ENCODE measurements at regions not wholly inside any gene's neighbourhood (a gene's known extent, or its start where the extent isn't known, plus 50 kb on each side); places are given as distances from the start of the nearest gene placed in this dataset.

GRCh38 chr7:17622451-17622850, 317.8 kb downstream of the SNX13 start:
- no peak overlapping the region for H3K27ac ChIP-seq (ENCODE audit: low read length)
- no peaks in the 10 kb centered on the region for H3K9me3 ChIP-seq (ENCODE audit: control insufficient read depth in 2 of 2, low read length in 2 of 2)
- H3K36me3 ChIP-seq (ENCODE audit: control insufficient read depth in 2 of 2, insufficient read depth in 2 of 2, low read length in 2 of 2): no peaks in the 10 kb centered on the region
- H3K27me3 ChIP-seq (ENCODE audit: control insufficient read depth in 1 of 2, insufficient read depth in 2 of 2, low read length in 2 of 2): no peaks in the 10 kb centered on the region
- no peaks in the 10 kb centered on the region for H3K4me1 ChIP-seq (ENCODE audit: control insufficient read depth, insufficient read depth, low read length)
- no peak overlapping the region for H3K4me3 ChIP-seq (ENCODE audit: low read length in 2 of 2)
- H3K9ac ChIP-seq (ENCODE audit: low read length in 2 of 2): no peak overlapping the region

- Histone ChIP-seq H3K9me3 (ENCODE audit: control insufficient read depth in 2 of 2, low read length in 2 of 2) (no peaks in the 10 kb centered on the region), H3K36me3 (ENCODE audit: control insufficient read depth in 2 of 2, insufficient read depth in 2 of 2, low read length in 2 of 2) (no peaks in the 10 kb centered on the region), H3K4me1 (ENCODE audit: control insufficient read depth, insufficient read depth, low read length) (no peaks in the 10 kb centered on the region), H3K27me3 (ENCODE audit: control insufficient read depth in 1 of 2, insufficient read depth in 2 of 2, low read length in 2 of 2) (no peaks in the 10 kb centered on the region), H3K9ac (ENCODE audit: low read length in 2 of 2) (no peak overlapping the region), H3K4me3 (ENCODE audit: low read length in 2 of 2) (no peak overlapping the region), H3K27ac (ENCODE audit: low read length) (no peak overlapping the region)
These were observed 316.6 kb downstream of the SNX13 start for GRCh38 chr7:17623546-17624185.

- H3K4me1 ChIP-seq (ENCODE audit: control insufficient read depth, insufficient read depth, low read length): no peaks in the 10 kb centered on the region
These were observed 315.9 kb downstream of the SNX13 start for GRCh38 chr7:17624379-17624778.

GRCh38 chr7:17625043-17625442, 315.3 kb downstream of the SNX13 start:
- H3K27me3 ChIP-seq (ENCODE audit: control insufficient read depth in 1 of 2, insufficient read depth in 2 of 2, low read length in 2 of 2): no peaks in the 10 kb centered on the region
- no peaks in the 10 kb centered on the region for H3K36me3 ChIP-seq (ENCODE audit: control insufficient read depth in 2 of 2, insufficient read depth in 2 of 2, low read length in 2 of 2)
- H3K4me1 ChIP-seq (ENCODE audit: control insufficient read depth, insufficient read depth, low read length): no peaks in the 10 kb centered on the region

More at GRCh38 chr7:17624379-17624778, 315.9 kb downstream of the SNX13 start:
- H3K27me3 ChIP-seq (ENCODE audit: control insufficient read depth in 1 of 2, insufficient read depth in 2 of 2, low read length in 2 of 2): no peaks in the 10 kb centered on the region
- no peaks in the 10 kb centered on the region for H3K9me3 ChIP-seq (ENCODE audit: control insufficient read depth in 2 of 2, low read length in 2 of 2)
- H3K9ac ChIP-seq (ENCODE audit: low read length in 2 of 2): no peak overlapping the region
- H3K4me3 ChIP-seq (ENCODE audit: low read length in 2 of 2): no peak overlapping the region
- H3K27ac ChIP-seq (ENCODE audit: low read length): no peak overlapping the region
- H3K36me3 ChIP-seq (ENCODE audit: control insufficient read depth in 2 of 2, insufficient read depth in 2 of 2, low read length in 2 of 2): no peaks in the 10 kb centered on the region

GRCh38 chr7:17626235-17626634, 314.1 kb downstream of the SNX13 start:
- H3K27ac ChIP-seq (ENCODE audit: low read length): no peak overlapping the region
- H3K36me3 ChIP-seq (ENCODE audit: control insufficient read depth in 2 of 2, insufficient read depth in 2 of 2, low read length in 2 of 2): no peaks in the 10 kb centered on the region
- no peaks in the 10 kb centered on the region for H3K9me3 ChIP-seq (ENCODE audit: control insufficient read depth in 2 of 2, low read length in 2 of 2)
- no peak overlapping the region for H3K4me3 ChIP-seq (ENCODE audit: low read length in 2 of 2)
- no peaks in the 10 kb centered on the region for H3K4me1 ChIP-seq (ENCODE audit: control insufficient read depth, insufficient read depth, low read length)
- no peaks in the 10 kb centered on the region for H3K27me3 ChIP-seq (ENCODE audit: control insufficient read depth in 1 of 2, insufficient read depth in 2 of 2, low read length in 2 of 2)
- no peak overlapping the region for H3K9ac ChIP-seq (ENCODE audit: low read length in 2 of 2)

More at GRCh38 chr7:17625043-17625442, 315.3 kb downstream of the SNX13 start:
- H3K9me3 ChIP-seq (ENCODE audit: control insufficient read depth in 2 of 2, low read length in 2 of 2): no peaks in the 10 kb centered on the region
- H3K4me3 ChIP-seq (ENCODE audit: low read length in 2 of 2): no peak overlapping the region
- no peak overlapping the region for H3K9ac ChIP-seq (ENCODE audit: low read length in 2 of 2)
- H3K27ac ChIP-seq (ENCODE audit: low read length): no peak overlapping the region

GRCh38 chr7:17631061-17631460, 309.2 kb downstream of the SNX13 start:
- Histone ChIP-seq H3K9ac (ENCODE audit: low read length in 2 of 2) (no peak overlapping the region), H3K36me3 (ENCODE audit: control insufficient read depth in 2 of 2, insufficient read depth in 2 of 2, low read length in 2 of 2) (no peaks in the 10 kb centered on the region), H3K27me3 (ENCODE audit: control insufficient read depth in 1 of 2, insufficient read depth in 2 of 2, low read length in 2 of 2) (no peaks in the 10 kb centered on the region), H3K4me3 (ENCODE audit: low read length in 2 of 2) (no peak overlapping the region), H3K4me1 (ENCODE audit: control insufficient read depth, insufficient read depth, low read length) (no peaks in the 10 kb centered on the region), H3K27ac (ENCODE audit: low read length) (no peak overlapping the region), H3K9me3 (ENCODE audit: control insufficient read depth in 2 of 2, low read length in 2 of 2) (no peaks in the 10 kb centered on the region)

- no peaks in the 10 kb centered on the region for H3K36me3 ChIP-seq (ENCODE audit: control insufficient read depth in 2 of 2, insufficient read depth in 2 of 2, low read length in 2 of 2)
- no peak overlapping the region for H3K27ac ChIP-seq (ENCODE audit: low read length)
- H3K4me3 ChIP-seq (ENCODE audit: low read length in 2 of 2): no peak overlapping the region
- H3K9me3 ChIP-seq (ENCODE audit: control insufficient read depth in 2 of 2, low read length in 2 of 2): no peaks in the 10 kb centered on the region
- no peaks in the 10 kb centered on the region for H3K4me1 ChIP-seq (ENCODE audit: control insufficient read depth, insufficient read depth, low read length)
- no peak overlapping the region for H3K9ac ChIP-seq (ENCODE audit: low read length in 2 of 2)
- no peaks in the 10 kb centered on the region for H3K27me3 ChIP-seq (ENCODE audit: control insufficient read depth in 1 of 2, insufficient read depth in 2 of 2, low read length in 2 of 2)
These were observed 307.9 kb downstream of the SNX13 start for GRCh38 chr7:17632384-17632783.

GRCh38 chr7:17633067-17633466, 307.2 kb downstream of the SNX13 start:
- no peaks in the 10 kb centered on the region for H3K36me3 ChIP-seq (ENCODE audit: control insufficient read depth in 2 of 2, insufficient read depth in 2 of 2, low read length in 2 of 2)
- no peak overlapping the region for H3K27ac ChIP-seq (ENCODE audit: low read length)
- no peaks in the 10 kb centered on the region for H3K4me1 ChIP-seq (ENCODE audit: control insufficient read depth, insufficient read depth, low read length)
- no peaks in the 10 kb centered on the region for H3K9me3 ChIP-seq (ENCODE audit: control insufficient read depth in 2 of 2, low read length in 2 of 2)
- no peak overlapping the region for H3K9ac ChIP-seq (ENCODE audit: low read length in 2 of 2)
- H3K4me3 ChIP-seq (ENCODE audit: low read length in 2 of 2): no peak overlapping the region
- no peaks in the 10 kb centered on the region for H3K27me3 ChIP-seq (ENCODE audit: control insufficient read depth in 1 of 2, insufficient read depth in 2 of 2, low read length in 2 of 2)

- Histone ChIP-seq H3K9ac (ENCODE audit: low read length in 2 of 2) (no peak overlapping the region), H3K27me3 (ENCODE audit: control insufficient read depth in 1 of 2, insufficient read depth in 2 of 2, low read length in 2 of 2) (no peaks in the 10 kb centered on the region), H3K36me3 (ENCODE audit: control insufficient read depth in 2 of 2, insufficient read depth in 2 of 2, low read length in 2 of 2) (no peaks in the 10 kb centered on the region), H3K27ac (ENCODE audit: low read length) (no peak overlapping the region), H3K9me3 (ENCODE audit: control insufficient read depth in 2 of 2, low read length in 2 of 2) (no peaks in the 10 kb centered on the region), H3K4me1 (ENCODE audit: control insufficient read depth, insufficient read depth, low read length) (no peaks in the 10 kb centered on the region), H3K4me3 (ENCODE audit: low read length in 2 of 2) (no peak overlapping the region)
These were observed 301.6 kb downstream of the SNX13 start for GRCh38 chr7:17638727-17639126.

GRCh38 chr7:17640730-17641377, 299.4 kb downstream of the SNX13 start:
- H3K9me3 ChIP-seq (ENCODE audit: control insufficient read depth in 2 of 2, low read length in 2 of 2): no peaks in the 10 kb centered on the region
- H3K36me3 ChIP-seq (ENCODE audit: control insufficient read depth in 2 of 2, insufficient read depth in 2 of 2, low read length in 2 of 2): no peaks in the 10 kb centered on the region
- H3K4me3 ChIP-seq (ENCODE audit: low read length in 2 of 2): no peak overlapping the region

GRCh38 chr7:17645500-17645899, 294.8 kb downstream of the SNX13 start:
- H3K9me3 ChIP-seq (ENCODE audit: control insufficient read depth in 2 of 2, low read length in 2 of 2): no peaks in the 10 kb centered on the region
- no peaks in the 10 kb centered on the region for H3K27me3 ChIP-seq (ENCODE audit: control insufficient read depth in 1 of 2, insufficient read depth in 2 of 2, low read length in 2 of 2)
- H3K4me1 ChIP-seq (ENCODE audit: control insufficient read depth, insufficient read depth, low read length): no peaks in the 10 kb centered on the region
- H3K4me3 ChIP-seq (ENCODE audit: low read length in 2 of 2): no peak overlapping the region
- no peaks in the 10 kb centered on the region for H3K36me3 ChIP-seq (ENCODE audit: control insufficient read depth in 2 of 2, insufficient read depth in 2 of 2, low read length in 2 of 2)
- H3K27ac ChIP-seq (ENCODE audit: low read length): no peak overlapping the region
- no peak overlapping the region for H3K9ac ChIP-seq (ENCODE audit: low read length in 2 of 2)

More at GRCh38 chr7:17640730-17641377, 299.4 kb downstream of the SNX13 start:
- Histone ChIP-seq H3K9ac (ENCODE audit: low read length in 2 of 2) (no peak overlapping the region), H3K4me1 (ENCODE audit: control insufficient read depth, insufficient read depth, low read length) (no peaks in the 10 kb centered on the region), H3K27ac (ENCODE audit: low read length) (no peak overlapping the region), H3K27me3 (ENCODE audit: control insufficient read depth in 1 of 2, insufficient read depth in 2 of 2, low read length in 2 of 2) (no peaks in the 10 kb centered on the region)
